D721Med (cell line): ENCODE measurements at regions not wholly inside any gene's neighbourhood (a gene's known extent, or its start where the extent isn't known, plus 50 kb on each side); places are given as distances from the start of the nearest gene placed in this dataset.
"Not testable (repeated sequence)": the region's sequence is repeated elsewhere in the genome, so short reads cannot be mapped to it uniquely, and the experiment has no call there.

Experiments used
- DNase-seq: peaks from one replicate; pipeline ENCODE4 v3.0.0; 2011; ENCODE audit warnings: low spot score; ENCODE audit not compliant: insufficient read length
- FAIRE-seq: peaks from 2 replicates; lab custom pipeline; 2011; peaks lifted over from hg19 to GRCh38; lab: Jason Lieb, UNC
- TF ChIP-seq, protein P1 (sequence below): IDR thresholded peaks from 2 replicates; pipeline ENCODE4 v1.5.1; 2012; ENCODE audit warnings: mild to moderate bottlenecking, control low read depth; ENCODE audit not compliant: insufficient read depth; ENCODE audit errors: missing control alignments

DNA sequence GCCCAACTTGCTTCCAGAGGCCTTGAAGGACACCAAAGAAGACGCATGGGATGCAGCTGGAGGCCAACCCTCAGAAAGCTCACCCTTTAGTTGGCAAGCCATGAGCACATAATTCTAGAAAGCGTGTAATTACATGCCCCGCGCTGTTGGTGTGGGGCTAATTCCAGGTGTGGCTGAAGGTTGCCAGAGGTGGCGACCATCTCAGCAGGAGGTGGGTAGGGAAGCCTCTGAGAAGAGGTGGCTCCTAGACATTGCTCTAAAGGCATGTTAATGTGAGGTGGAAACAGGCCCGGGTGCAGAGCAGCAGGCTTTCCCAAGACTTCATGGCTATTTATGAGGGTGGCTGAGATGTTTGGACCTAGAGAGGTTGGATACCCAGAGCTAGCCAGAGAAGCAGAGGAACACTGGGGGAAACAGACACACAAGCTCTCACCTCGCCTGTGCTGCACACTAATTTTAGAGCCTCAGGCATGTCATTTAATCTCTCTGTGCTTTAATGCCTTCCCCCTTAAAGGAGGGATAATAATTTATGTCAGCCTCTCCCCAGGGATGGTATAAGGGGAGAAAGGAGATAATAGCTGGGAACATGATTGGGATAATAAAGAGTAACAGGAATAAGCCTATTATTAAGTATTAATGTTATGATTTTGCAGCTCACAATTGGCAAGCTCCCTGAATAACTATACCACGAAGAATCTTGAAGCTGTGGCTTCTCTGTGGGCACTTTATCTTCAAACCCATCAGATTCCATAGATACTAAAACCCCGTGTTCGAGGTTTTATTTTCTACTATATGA is 60.0 kb upstream of the HELT start:
- peak; percentile 89 for FAIRE-seq
- DNase-seq, result peak; percentile 86
- TF ChIP-seq, protein P1, sequence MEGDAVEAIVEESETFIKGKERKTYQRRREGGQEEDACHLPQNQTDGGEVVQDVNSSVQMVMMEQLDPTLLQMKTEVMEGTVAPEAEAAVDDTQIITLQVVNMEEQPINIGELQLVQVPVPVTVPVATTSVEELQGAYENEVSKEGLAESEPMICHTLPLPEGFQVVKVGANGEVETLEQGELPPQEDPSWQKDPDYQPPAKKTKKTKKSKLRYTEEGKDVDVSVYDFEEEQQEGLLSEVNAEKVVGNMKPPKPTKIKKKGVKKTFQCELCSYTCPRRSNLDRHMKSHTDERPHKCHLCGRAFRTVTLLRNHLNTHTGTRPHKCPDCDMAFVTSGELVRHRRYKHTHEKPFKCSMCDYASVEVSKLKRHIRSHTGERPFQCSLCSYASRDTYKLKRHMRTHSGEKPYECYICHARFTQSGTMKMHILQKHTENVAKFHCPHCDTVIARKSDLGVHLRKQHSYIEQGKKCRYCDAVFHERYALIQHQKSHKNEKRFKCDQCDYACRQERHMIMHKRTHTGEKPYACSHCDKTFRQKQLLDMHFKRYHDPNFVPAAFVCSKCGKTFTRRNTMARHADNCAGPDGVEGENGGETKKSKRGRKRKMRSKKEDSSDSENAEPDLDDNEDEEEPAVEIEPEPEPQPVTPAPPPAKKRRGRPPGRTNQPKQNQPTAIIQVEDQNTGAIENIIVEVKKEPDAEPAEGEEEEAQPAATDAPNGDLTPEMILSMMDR, result no peak

DNA sequence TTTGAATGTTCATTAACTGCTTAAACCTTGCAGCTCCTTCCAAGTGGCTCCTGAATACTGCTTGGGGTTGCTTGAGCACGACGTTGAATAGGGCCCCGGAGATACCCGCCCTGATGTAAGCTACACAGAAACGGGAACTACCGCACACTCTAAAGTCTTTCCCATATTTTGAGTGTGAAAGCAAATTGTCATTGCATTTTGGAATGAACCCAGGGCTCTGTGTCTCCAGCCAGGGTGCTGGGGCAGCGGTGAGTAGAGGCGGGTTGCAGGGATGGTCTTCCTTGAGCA is 59.4 kb upstream of the HELT start:
- DNase-seq, result no peak
- TF ChIP-seq, protein P1, result no peak
- FAIRE-seq, result no peak

DNA sequence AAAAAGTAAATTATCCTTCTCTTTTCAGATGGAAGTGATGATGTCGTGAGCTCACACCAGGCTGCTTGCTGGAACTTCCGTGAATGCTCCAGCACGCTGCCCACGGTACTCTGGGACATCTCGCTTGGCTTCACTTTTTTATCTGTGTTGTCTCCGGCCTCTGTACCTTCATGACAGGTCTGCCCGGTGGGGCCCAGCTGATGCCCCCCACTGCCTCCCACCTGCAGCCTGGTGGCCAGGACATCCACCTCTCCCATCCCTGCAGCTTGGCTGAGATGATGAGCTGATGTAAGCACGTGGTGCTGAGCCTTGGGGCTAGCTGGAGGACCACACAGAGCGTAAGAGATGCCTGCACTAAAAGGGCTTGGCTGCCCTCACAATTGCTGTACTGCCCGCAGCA is 59.0 kb upstream of the HELT start:
- no peak for DNase-seq
- TF ChIP-seq, protein P1, result no peak

DNA sequence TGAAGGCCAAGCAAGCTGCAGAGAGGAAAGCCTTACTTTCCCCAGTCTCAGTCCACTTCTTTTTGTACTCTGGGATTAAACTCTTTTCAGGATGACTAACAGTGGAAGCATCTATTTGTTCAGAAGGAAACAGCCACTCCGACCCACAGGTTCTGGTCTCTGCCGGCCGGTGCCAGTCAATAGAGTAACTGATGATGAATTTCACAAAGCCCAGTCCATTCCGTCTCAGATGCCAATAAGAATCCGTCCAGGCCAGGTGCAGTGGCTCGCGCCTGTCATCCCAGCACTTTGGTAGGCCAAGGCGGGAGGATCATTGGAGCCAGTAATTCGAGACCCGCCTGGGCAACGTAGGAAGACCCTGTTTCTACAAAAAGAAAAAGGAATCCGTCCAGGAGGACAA is 58.5 kb upstream of the HELT start:
- no peak for FAIRE-seq
- DNase-seq, result no peak
- TF ChIP-seq, protein P1, result no peak

More for the DNA sequence above, 59.0 kb upstream of the HELT start:
- FAIRE-seq, result no peak

DNA sequence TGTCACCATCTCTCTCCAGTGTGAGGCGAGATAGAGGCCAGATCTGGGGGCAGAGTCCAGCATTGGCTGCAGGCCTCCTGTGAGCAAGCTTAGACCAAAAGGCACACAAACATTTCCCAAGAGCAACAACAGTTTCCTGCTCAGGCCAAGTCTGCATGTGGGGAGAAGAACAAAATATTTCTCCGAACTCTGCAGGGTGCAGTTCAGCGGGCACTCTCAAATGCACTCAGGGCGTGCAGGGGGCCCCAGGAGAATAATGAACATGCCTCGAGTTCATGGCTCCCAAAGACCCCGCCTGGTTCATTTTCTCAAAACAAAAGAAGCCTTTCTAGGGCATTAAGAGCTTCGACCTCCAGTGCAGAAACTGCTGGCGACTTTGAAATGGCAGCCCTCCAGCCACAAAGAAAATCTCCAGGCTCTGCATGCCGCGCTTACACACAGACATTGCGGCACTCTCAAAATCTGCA is 57.8 kb upstream of the HELT start:
- FAIRE-seq (no peak), DNase-seq (no peak)
- TF ChIP-seq, protein P1, result no peak

DNA sequence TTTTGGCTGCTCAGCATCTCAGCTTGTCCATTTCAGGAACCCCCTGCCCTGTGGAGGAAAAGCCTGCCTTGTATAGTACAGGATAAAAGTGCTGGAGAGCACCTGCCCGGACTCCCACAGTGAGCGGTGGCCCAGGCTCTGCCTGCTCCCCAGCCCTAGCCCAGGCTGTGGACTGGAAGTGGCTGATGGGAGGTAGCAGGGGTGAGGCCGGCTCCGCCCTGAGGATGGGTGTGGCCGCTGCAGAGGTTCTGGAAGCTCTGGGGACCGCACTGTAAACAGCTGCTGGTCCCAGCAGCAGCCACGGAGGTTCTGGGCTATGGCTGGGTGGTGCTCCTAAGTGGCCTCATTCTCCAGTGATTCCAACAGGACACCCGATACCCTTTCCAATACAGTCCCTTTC is 56.6 kb upstream of the HELT start:
- FAIRE-seq (no peak), DNase-seq (no peak)
- TF ChIP-seq, protein P1, result no peak

DNA sequence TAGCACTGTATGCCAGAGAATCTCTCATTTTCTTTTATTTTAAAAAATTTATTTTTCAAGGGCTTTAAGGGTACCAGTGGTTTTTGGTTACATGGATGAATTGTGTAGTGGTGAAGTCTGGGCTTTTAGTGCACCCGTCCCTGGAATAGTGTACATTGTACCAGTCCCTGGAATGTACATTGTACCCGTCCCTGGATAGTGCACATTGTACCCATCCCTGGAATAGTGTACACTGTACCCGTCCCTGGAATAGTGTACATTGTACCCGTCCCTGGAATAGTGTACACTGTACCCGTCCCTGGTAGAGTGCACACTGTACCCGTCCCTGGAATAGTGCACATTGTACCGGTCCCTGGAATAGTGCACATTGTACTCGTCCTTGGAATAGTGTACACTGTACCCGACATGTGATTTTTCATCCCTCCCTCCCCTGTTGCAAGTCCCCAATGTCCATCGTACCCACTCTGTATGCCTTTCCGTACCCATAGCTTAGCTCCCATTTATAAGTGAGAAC is 56.1 kb upstream of the HELT start:
- TF ChIP-seq, protein P1, result no peak
- no peak for FAIRE-seq

DNA sequence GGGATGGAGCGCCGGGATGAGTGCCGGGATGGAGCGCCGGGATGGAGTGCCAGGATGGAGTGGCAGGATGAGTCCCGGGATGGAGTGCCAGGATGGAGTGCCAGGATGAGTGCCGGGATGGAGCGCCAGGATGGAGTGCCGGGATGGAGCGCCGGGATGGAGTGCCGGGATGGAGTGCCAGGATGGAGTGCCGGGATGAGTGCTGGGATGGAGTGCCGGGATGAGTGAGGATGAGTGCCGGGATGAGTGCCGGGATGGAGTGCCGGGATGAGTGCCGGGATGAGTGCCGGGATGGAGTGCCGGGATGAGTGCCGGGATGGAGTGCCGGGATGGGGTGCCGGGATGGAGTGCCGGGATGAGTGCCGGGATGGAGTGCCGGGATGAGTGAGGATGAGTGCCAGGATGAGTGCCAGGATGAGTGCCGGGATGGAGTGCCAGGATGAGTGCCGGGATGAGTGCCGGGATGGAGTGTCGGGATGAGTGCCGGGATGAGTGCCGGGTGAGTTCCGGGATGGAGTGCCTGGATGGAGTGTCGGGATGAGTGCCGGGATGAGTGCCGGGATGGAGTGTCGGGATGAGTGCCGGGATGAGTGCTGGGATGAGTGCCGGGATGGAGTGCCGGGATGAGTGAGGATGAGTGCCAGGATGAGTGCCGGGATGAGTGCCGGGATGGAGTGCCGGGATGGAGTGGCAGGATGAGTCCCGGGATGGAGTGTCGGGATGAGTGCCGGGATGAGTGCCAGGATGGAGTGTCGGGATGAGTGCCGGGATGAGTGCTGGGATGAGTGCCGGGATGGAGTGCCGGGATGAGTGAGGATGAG is 52.9 kb upstream of the HELT start:
- not testable (repeated sequence) for DNase-seq, FAIRE-seq

More for the DNA sequence above, 56.1 kb upstream of the HELT start:
- no peak for DNase-seq

DNA sequence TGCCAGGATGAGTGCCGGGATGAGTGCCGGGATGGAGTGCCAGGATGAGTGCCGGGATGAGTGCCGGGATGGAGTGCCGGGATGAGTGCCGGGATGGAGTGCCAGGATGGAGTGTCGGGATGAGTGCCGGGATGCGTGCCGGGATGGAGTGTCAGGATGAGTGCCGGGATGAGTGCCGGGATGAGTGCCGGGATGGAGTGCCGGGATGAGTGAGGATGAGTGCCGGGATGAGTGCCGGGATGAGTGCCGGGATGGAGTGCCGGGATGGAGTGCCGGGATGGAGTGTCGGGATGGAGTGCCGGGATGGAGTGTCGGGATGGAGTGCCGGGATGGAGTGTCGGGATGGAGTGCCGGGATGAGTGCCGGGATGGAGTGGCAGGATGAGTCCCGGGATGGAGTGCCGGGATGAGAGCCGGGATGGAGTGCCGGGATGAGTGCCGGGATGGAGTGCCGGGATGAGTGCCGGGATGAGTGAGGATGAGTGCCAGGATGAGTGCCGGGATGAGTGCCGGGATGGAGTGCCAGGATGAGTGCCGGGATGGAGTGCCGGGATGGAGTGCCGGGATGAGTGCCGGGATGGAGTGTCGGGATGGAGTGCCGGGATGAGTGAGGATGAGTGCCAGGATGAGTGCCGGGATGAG is 52.1 kb upstream of the HELT start:
- DNase-seq, FAIRE-seq: not testable (repeated sequence)

DNA sequence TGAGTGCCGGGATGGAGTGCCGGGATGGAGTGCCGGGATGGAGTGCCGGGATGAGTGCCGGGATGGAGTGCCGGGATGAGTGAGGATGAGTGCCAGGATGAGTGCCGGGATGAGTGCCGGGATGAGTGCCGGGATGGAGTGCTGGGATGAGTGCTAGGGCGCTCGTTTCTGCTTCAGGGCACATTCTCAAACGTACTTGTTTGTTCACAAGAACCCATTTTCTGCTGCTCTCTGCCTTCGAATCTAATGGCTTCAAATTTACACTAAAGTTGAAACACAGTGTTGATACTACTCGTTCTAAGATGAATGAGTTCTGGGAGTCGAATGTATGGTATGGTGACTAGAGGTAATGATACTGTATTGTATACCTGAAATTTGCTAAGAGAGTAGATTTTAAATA is 50.6 kb upstream of the HELT start:
- not testable (repeated sequence) for FAIRE-seq, DNase-seq
